Astrocyte (in vitro differentiated cells and primary cell): ENCODE measurements at regions not wholly inside any gene's neighbourhood (a gene's known extent, or its start where the extent isn't known, plus 50 kb on each side); places are given as distances from the start of the nearest gene placed in this dataset.

Experiments
- DNase-seq: peaks from one replicate; pipeline ENCODE4 v3.0.0-alpha.2; 2010; ENCODE audit warnings: low read depth
- FAIRE-seq: peaks from 2 replicates; lab custom pipeline; 2011; peaks lifted over from hg19 to GRCh38; lab: Jason Lieb, UNC
- H2AFZ ChIP-seq: 2 replicates; pipeline ENCODE4 v1.6.0; 2012; ENCODE audit warnings: low read depth, low read length, inconsistent platforms
- H3K27ac ChIP-seq: 2 replicates; pipeline ENCODE4 v1.5.1; 2011; ENCODE audit warnings: low read depth, low read length, inconsistent platforms
- H3K27me3 ChIP-seq: 2 replicates; pipeline ENCODE4 v1.6.0; 2011; ENCODE audit warnings: low read length, inconsistent platforms; ENCODE audit not compliant: insufficient read depth
- H3K36me3 ChIP-seq: 2 replicates; pipeline ENCODE4 v1.5.1; 2011; ENCODE audit warnings: low read length, inconsistent platforms; ENCODE audit not compliant: insufficient read depth
- H3K4me1 ChIP-seq: 2 replicates; pipeline ENCODE4 v1.5.1; 2011; ENCODE audit warnings: low read length, inconsistent platforms; ENCODE audit not compliant: insufficient read depth
- H3K4me2 ChIP-seq: 2 replicates; pipeline ENCODE4 v1.6.0; 2012; ENCODE audit warnings: low read length, inconsistent platforms
- H3K4me3 ChIP-seq: 2 replicates; pipeline ENCODE4 v1.5.1; 2011; ENCODE audit warnings: low read depth, mild to moderate bottlenecking, low read length, inconsistent platforms; ENCODE audit not compliant: insufficient read depth
- H3K79me2 ChIP-seq: 2 replicates; pipeline ENCODE4 v1.6.0; 2012; ENCODE audit warnings: mild to moderate bottlenecking, low read length, inconsistent platforms; ENCODE audit not compliant: insufficient read depth
- H3K9ac ChIP-seq: 2 replicates; pipeline ENCODE4 v1.6.0; 2012; ENCODE audit warnings: mild to moderate bottlenecking, low read length, inconsistent platforms
- H3K9me3 ChIP-seq: 2 replicates; pipeline ENCODE4 v1.5.1; 2012; ENCODE audit warnings: low read depth, mild to moderate bottlenecking, low read length, inconsistent platforms; ENCODE audit not compliant: insufficient read depth
- H4K20me1 ChIP-seq: 2 replicates; pipeline ENCODE4 v1.6.0; 2012; ENCODE audit warnings: low read length, inconsistent platforms; ENCODE audit not compliant: insufficient read depth
- H3K27ac Mint-ChIP-seq: one replicate; pipeline ENCODE4 v1.8.0; 2021; ENCODE audit warnings: mild to moderate bottlenecking, mixed read lengths; ENCODE audit not compliant: unreplicated experiment
- H3K27me3 Mint-ChIP-seq: one replicate; pipeline ENCODE4 v1.8.0; 2021; ENCODE audit warnings: low read depth, mixed read lengths; ENCODE audit not compliant: unreplicated experiment
- H3K36me3 Mint-ChIP-seq: one replicate; pipeline ENCODE4 v1.8.0; 2021; ENCODE audit warnings: low read depth, mixed read lengths; ENCODE audit not compliant: unreplicated experiment
- H3K4me1 Mint-ChIP-seq: one replicate; pipeline ENCODE4 v1.8.0; 2021; ENCODE audit warnings: low read depth, mixed read lengths; ENCODE audit not compliant: unreplicated experiment
- H3K4me3 Mint-ChIP-seq: one replicate; pipeline ENCODE4 v1.8.0; 2021; ENCODE audit warnings: mild to moderate bottlenecking, moderate library complexity, mixed read lengths; ENCODE audit not compliant: unreplicated experiment
- H3K9me3 Mint-ChIP-seq: one replicate; pipeline ENCODE4 v1.8.0; 2021; ENCODE audit warnings: mild to moderate bottlenecking, mixed read lengths; ENCODE audit not compliant: unreplicated experiment
- EZH2 ChIP-seq: IDR thresholded peaks from 2 replicates; pipeline ENCODE4 v1.6.1; 2012; ENCODE audit warnings: mild to moderate bottlenecking, low read length, inconsistent platforms; ENCODE audit not compliant: insufficient read depth
- TF ChIP-seq, protein P1 (sequence below): IDR thresholded peaks from 2 replicates; pipeline ENCODE4 v1.5.1; 2011; ENCODE audit warnings: low read depth, mild to moderate bottlenecking, inconsistent platforms, low read length, moderate library complexity; ENCODE audit not compliant: insufficient read depth

DNA sequence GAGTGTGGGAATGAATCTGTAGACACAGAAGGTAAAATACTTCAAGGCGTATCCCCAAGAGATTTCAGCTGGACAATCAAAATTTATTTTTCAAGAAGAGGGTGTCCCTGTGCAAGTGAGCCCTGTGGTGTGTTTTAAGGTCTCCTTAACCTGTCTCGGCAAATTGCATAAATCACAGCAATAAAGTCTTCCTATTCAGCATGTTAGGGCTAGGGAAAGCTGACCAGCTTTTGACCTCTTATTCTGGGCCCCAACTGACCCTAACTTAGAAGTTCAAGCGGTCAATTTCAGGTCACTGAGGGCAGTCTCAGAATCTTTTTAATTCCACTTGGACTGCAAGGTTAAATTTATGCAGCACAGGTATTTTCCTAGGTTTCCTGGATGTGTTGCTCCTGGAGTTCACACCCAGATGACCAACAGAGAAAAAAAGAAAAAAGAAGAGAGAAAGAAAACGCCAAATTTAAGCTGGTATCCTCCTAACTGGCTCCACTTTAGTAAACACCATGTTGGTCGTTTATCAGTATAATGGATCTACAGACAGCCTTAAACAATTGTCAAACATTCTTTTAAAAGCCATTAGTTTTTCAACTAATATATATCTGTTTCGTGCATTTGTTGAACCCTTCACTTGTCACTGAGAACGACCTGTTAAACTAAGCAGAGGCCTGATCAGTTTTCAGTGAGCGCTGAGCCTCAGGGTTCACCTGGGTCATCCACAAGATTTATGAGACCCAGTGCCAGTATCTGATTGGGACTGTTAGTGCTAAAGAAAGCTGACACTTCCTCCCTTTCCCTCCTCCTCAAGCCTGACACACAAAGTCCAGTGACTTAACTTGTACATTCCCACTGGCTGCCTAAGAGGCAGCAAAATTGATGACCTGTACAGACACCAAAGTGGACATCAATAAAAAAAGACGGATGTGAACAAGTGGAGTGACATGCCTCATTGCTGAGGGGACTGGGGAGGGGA, 546.1 kb downstream of the NR2F1-AS1 start:
- no peaks in the 10 kb centered on the region for H3K27me3 ChIP-seq
- Mint-ChIP-seq H3K36me3 (no peaks in the 10 kb centered on the region), H3K27ac (no peak overlapping the region), H3K4me3 (no peak overlapping the region), H3K4me1 (no peaks in the 10 kb centered on the region), H3K9me3 (no peaks in the 10 kb centered on the region), H3K27me3 (no peaks in the 10 kb centered on the region)
- no peak overlapping the region for H3K27ac ChIP-seq
- no peak overlapping the region for H3K4me2 ChIP-seq
- TF ChIP-seq, protein P1, sequence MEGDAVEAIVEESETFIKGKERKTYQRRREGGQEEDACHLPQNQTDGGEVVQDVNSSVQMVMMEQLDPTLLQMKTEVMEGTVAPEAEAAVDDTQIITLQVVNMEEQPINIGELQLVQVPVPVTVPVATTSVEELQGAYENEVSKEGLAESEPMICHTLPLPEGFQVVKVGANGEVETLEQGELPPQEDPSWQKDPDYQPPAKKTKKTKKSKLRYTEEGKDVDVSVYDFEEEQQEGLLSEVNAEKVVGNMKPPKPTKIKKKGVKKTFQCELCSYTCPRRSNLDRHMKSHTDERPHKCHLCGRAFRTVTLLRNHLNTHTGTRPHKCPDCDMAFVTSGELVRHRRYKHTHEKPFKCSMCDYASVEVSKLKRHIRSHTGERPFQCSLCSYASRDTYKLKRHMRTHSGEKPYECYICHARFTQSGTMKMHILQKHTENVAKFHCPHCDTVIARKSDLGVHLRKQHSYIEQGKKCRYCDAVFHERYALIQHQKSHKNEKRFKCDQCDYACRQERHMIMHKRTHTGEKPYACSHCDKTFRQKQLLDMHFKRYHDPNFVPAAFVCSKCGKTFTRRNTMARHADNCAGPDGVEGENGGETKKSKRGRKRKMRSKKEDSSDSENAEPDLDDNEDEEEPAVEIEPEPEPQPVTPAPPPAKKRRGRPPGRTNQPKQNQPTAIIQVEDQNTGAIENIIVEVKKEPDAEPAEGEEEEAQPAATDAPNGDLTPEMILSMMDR, result no peak
- no peak for TF ChIP-seq EZH2
- FAIRE-seq (no peak), DNase-seq (peak; percentile 18)
- H3K9ac ChIP-seq, result no peak overlapping the region
- H4K20me1 ChIP-seq, result no peaks in the 10 kb centered on the region
- H3K4me3 ChIP-seq, result no peak overlapping the region
- H3K9me3 ChIP-seq, result no peaks in the 10 kb centered on the region
- H2AFZ ChIP-seq, result no peak overlapping the region
- no peaks in the 10 kb centered on the region for H3K79me2 ChIP-seq
- no peaks in the 10 kb centered on the region for H3K36me3 ChIP-seq
- no peaks in the 10 kb centered on the region for H3K4me1 ChIP-seq

DNA sequence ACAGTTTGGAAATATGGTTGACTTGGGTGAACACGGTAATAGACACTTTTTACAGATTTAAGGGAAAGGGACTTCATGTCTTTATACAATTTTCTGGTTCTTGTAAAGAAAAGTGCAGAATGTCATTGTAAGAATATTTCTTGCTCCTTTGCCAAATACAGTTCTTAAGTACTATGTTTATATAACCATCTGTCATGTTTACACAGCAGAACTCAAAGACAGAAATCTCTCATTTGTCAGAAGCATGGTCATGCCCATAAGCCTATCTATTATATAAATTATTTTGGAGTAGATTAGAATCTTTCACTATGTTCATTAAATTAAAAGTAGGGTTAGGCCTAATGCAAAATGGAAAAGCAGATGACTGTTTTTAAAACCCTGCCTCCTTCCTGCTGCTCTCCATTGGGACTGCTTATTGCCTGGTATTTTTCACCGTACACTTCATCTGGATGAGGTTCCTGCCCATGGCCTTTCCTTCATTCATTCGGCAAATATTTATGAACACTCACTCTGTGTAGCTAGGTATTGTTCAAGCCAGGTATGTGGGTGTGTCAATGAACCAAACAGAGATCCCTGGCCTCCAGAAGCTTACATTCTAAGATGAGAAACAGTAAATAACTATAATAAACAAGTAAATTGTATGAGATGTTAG, 558.1 kb downstream of the NR2F1-AS1 start:
- Histone ChIP-seq H3K27me3 (no peaks in the 10 kb centered on the region), H3K4me3 (no peak overlapping the region), H3K4me2 (no peak overlapping the region), H2AFZ (no peak overlapping the region), H3K27ac (no peak overlapping the region), H4K20me1 (no peaks in the 10 kb centered on the region), H3K9ac (no peak overlapping the region), H3K9me3 (no peaks in the 10 kb centered on the region), H3K79me2 (no peaks in the 10 kb centered on the region), H3K36me3 (no peaks in the 10 kb centered on the region), H3K4me1 (peaks cover 2% of the 10 kb centered on the region)
- no peaks in the 10 kb centered on the region for H3K36me3 Mint-ChIP-seq
- no peak overlapping the region for H3K4me3 Mint-ChIP-seq
- TF ChIP-seq, protein P1, result no peak
- TF ChIP-seq EZH2, result no peak
- H3K9me3 Mint-ChIP-seq, result no peaks in the 10 kb centered on the region
- DNase-seq (peak; percentile 17), FAIRE-seq (no peak)
- no peaks in the 10 kb centered on the region for H3K27me3 Mint-ChIP-seq
- peaks cover 3% of the 10 kb centered on the region for H3K4me1 Mint-ChIP-seq
- H3K27ac Mint-ChIP-seq, result no peak overlapping the region
